ENCODE measurements at regions not wholly inside any gene's neighbourhood (a gene's known extent, or its start where the extent isn't known, plus 50 kb on each side); places are given as distances from the start of the nearest gene placed in this dataset.

- Histone ChIP-seq H2BK15ac (ENCODE audit: low read depth, low read length) (no peak overlapping the region), H3K14ac (replicated peaks; ENCODE audit: low read depth, low read length) (no peak overlapping the region), H3K27me3 (ENCODE audit: control insufficient read depth, insufficient read depth, low read length) (no peaks in the 10 kb centered on the region), H3K4me2 (ENCODE audit: low read depth, low read length) (no peak overlapping the region), H4K91ac (ENCODE audit: insufficient read depth, low read depth, low read length) (no peak overlapping the region), H3K23ac (ENCODE audit: low read depth, low read length) (no peak overlapping the region), H3K9me1 (ENCODE audit: insufficient read depth, low read length) (no peaks in the 10 kb centered on the region), H2AK5ac (ENCODE audit: low read depth, low read length) (no peak overlapping the region), H4K5ac (ENCODE audit: low read depth, low read length) (no peak overlapping the region), H3K9ac (ENCODE audit: low read depth, low read length) (no peak overlapping the region), H3K36me3 (ENCODE audit: control insufficient read depth, insufficient read depth, low read length) (no peaks in the 10 kb centered on the region), H4K8ac (ENCODE audit: low read depth in 2 of 2, low read length in 2 of 2) (no peak overlapping the region), H3K56ac (ENCODE audit: extremely low read depth, insufficient read depth, low read length) (no peak overlapping the region), H3K4me3 (ENCODE audit: insufficient read depth, low read depth, low read length) (no peak overlapping the region), H3K9me3 (ENCODE audit: control insufficient read depth, insufficient read depth, low read length) (no peaks in the 10 kb centered on the region), H3K4me1 (ENCODE audit: control insufficient read depth, insufficient read depth, low read length) (no peaks in the 10 kb centered on the region), H2BK5ac (ENCODE audit: low read depth, low read length, poor library complexity, severe bottlenecking) (no peak overlapping the region), H3K4ac (ENCODE audit: low read depth, low read length) (no peak overlapping the region), H3K27ac (ENCODE audit: insufficient read depth, low read length) (no peak overlapping the region), H2BK20ac (ENCODE audit: low read depth, low read length) (no peak overlapping the region), H3K79me1 (ENCODE audit: low read depth in 1 of 2, low read length in 2 of 2) (no peaks in the 10 kb centered on the region), H4K20me1 (ENCODE audit: insufficient read depth, low read length) (no peaks in the 10 kb centered on the region), H3K18ac (ENCODE audit: low read depth, low read length) (no peak overlapping the region), H2AFZ (replicated peaks; ENCODE audit: low read length, poor library complexity) (no peak overlapping the region), H2AK9ac (replicated peaks; ENCODE audit: low read depth, low read length, poor library complexity) (no peak overlapping the region), H2BK120ac (ENCODE audit: low read depth, low read length) (no peak overlapping the region)
- no peak for TF ChIP-seq MAFK (IDR thresholded peaks at IDR 0.05; ENCODE audit: low read depth, low read length)
- TF ChIP-seq SMC3 (IDR thresholded peaks at IDR 0.05; ENCODE audit: low read depth, low read length), result no peak
- TF ChIP-seq RCOR1 (IDR thresholded peaks at IDR 0.05; ENCODE audit: insufficient replicate concordance, low read length), result no peak
- TF ChIP-seq BHLHE40 (IDR thresholded peaks at IDR 0.05; ENCODE audit: low read depth, low read length), result no peak
- no peak for TF ChIP-seq POLR2A (IDR thresholded peaks at IDR 0.05; ENCODE audit: low read depth, low read length)
- no peak for TF ChIP-seq NFE2L2 (IDR thresholded peaks at IDR 0.05; ENCODE audit: low read depth, low read length)
- no peak for TF ChIP-seq MXI1 (IDR thresholded peaks at IDR 0.05; ENCODE audit: borderline replicate concordance, low read depth, low read length)
- TF ChIP-seq USF2 (IDR thresholded peaks at IDR 0.05; ENCODE audit: low read depth, low read length), result no peak
- TF ChIP-seq MAZ (IDR thresholded peaks at IDR 0.05; ENCODE audit: borderline replicate concordance, low read depth, low read length), result no peak
- no peak for TF ChIP-seq ELK1 (IDR thresholded peaks at IDR 0.05; ENCODE audit: borderline replicate concordance, low read depth, low read length)
- no peak for TF ChIP-seq FOS (IDR thresholded peaks at IDR 0.05; ENCODE audit: low read depth, low read length)
- no peak for TF ChIP-seq CTCF (conservative IDR thresholded peaks at IDR 0.05; ENCODE audit: low read depth, low read length)
- no peak for TF ChIP-seq RAD21 (IDR thresholded peaks at IDR 0.05; ENCODE audit: low read length)
- no peak for TF ChIP-seq RFX5 (IDR thresholded peaks at IDR 0.05; ENCODE audit: low read depth, low read length)
- TF ChIP-seq CEBPB (IDR thresholded peaks at IDR 0.05; ENCODE audit: low read depth, low read length), result no peak
- no peak for TF ChIP-seq CHD1 (IDR thresholded peaks at IDR 0.05; ENCODE audit: low read depth, low read length)
- POLR2A ChIA-PET (ENCODE audit: unreplicated experiment), result no interaction called here
- CTCF ChIA-PET, result no interaction called here
- no peak for ATAC-seq (ENCODE audit: low read depth)
- in situ Hi-C loops (cut with MboI; ENCODE audit: low sequenced_read_pairs) (no loop called here), intact Hi-C loops (cut with micrococcal nuclease) (no loop called here), dilution Hi-C loops (cut with HindIII; ENCODE audit: low sequenced_read_pairs, unreplicated experiment) (no loop called here)
- DNase-seq, result no peak
- no TSS peak for BruUV-seq (replicated peaks)
Observed at GRCh38 chr1:191690931-191691330, 467.3 kb upstream of the RGS18 start.

Measured in IMR-90 (cell line).